ELR (cell line): ENCODE measurements at regions not wholly inside any gene's neighbourhood (a gene's known extent, or its start where the extent isn't known, plus 50 kb on each side); places are given as distances from the start of the nearest gene placed in this dataset.

Source experiments
- DNase-seq: peaks from one replicate; pipeline ENCODE4 v3.0.0-alpha.2; 2015; ENCODE audit warnings: low read depth

DNA sequence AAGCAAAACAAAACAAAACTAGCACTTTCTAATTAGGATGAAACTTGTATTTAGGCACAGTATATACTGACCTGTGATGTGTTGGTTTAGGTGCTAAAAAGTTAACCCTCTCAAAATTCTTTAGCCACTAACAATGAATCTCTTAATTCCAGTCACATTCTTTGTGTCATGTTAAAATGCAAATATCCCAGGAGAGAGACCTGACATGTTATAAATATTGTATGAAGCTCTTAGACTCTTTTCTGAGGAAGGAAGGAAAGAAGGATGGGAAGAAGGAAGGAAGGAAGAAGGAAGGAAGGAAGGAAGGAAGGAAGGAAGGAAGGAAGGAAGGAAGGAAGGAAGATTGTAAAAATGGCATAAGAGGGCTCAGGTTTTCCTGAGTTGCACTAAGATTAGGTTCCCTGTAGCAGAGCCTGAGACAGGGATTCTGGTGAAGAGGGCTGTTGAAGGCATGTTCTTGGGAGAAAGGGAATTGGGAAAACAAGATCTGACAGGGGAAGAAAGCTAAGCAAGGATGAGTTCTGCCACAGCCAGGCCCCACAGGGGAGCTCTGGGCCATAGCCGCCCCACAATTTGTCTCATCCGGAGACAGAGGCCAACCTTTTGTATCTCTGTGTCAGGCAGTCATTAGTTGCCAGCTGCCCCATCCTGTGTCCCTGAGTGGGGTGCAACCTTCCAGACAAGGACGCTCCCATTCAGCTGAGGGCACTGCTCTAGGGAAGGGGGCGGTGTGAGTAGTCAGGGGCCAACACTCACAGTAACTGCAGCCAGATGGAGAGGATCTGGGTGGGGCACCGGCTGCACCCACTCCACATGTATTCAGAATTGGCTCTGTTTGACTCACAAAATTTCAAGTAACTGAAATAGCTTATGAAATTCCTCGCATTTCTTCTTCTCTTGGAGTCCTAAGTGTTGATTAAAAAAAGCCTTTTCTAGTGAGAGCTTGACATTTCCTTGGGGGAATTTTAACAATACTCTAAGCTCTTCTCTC lies 189.3 kb upstream of the ARG1 start:
- no peak for DNase-seq

DNA sequence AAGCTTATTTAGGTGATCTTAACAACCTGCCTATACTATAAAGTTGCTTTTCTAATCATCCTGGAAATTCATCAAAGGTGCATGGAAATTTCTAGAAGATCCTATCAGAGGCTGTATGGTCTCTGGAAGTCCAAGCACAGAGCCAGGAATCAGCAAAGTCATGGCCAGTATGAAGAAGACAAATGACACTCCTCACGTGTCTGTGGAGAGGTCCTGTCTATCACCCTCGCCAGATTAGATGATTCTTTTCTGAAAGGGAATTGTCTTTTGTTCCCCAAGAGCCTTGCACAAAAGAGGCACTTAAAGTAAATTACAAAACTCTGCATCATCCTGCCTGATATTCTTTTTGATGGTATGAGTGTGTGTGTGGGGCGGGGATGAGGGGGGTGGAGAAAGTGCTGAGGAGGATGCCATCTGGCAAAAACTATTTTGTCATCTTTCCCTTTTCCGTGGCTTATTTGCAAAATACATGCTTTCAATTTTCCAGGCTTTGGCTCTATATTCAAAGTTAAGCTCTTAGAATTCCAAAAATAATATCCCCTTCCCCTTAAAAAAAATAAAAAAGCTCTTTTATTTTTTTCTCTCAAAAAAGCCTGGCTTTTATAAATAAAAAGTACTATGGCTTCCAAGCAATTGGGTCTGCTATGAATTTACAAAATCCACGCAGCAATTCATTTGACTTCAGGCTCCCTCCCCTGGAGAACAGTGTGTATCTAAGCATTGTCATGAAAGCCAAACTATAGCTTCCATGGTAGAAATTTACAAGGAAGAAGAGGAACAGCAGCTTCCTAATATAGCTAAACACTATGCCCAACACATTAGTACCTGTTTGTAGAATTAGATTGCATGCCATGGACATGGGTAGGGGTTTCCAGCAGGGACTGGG lies 185.2 kb upstream of the ARG1 start:
- no peak for DNase-seq

DNA sequence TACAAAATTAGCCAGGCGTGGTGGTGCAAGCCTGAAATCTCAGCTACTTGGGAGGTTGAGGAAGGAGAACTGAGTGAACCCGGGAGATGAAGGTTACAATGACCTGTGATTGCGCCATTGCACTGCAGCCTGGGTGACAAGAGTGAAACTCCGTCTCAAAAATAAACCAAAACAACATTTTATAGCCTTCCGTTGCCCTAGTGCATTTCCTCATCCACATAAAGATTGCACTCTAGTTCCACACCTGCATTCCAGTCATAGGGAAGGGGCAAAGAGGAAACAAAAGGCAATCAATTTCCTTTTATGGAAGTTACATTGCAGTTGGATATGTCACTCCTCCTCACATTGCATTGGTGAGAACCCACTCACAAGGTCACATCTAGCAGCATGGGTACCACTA lies 182.7 kb upstream of the ARG1 start:
- DNase-seq = no peak

DNA sequence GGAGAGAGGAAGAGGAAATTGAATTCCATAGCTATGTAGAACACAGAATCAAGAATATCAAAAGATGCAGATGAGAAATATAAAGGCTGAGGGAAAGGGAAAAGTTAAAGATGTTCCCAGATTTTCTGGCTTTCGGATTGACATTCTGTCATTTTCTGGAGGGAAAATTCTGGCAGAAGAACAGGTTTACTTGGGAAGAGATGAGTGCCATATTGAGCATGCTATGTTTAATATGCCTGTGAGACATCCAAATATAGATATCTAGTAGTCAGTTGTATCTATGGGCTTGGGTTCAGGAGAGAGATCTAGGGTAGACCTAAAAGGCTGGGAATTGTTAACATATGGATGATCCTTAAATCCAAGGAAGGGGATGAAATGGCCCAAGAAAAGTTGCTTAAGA lies 181.9 kb upstream of the ARG1 start:
- DNase-seq = no peak

DNA sequence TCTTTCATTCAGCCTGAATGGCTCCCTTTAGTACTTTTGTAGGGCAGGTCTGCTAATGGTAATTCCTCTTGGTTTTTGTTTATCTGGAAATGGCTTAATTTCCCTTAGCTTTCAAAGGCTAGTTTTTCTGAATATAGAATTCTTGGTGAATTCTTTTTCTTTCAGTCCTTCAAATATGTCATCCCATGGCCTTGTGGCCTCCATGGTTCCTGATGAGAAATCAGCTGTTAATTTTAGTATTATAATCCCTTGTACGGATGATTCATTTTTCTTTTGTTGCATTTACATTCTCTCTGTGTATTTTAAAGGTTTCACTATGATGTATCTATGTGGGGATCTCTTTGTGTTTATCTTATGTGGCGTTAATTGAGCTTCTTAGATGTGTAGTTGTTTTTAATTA lies 179.6 kb upstream of the ARG1 start:
- no peak for DNase-seq

DNA sequence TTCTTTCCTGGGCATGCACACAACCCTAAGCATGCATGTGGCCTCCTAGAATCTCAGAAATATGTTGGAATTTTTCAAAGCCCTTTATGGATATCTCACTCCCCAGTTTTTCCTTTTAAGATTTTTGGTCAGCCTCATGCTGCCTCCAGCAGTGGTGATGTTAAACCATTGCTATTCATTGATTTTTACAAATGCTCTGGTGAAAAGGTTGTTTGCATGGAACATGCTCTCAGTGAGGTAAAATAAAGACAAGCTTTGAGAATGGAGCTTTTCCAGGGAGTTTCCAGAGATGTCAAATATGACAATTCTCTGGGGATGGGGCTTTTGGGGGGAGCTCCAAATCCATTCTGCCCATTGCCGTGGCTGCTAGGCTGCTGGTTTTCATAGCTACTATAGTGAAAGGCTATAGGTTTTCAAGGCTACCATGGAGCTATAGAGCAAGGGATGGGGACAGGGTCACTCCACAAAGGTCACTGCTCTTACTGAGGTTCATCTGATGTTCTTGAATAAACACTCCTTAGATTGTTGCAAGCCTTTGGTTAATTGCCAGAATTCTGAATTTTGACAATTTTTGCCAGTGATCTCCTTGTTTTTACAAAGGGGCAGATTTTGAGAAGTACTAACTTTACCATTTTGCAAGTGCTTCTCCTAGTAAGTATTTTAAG lies 178.1 kb upstream of the ARG1 start:
- no peak for DNase-seq

DNA sequence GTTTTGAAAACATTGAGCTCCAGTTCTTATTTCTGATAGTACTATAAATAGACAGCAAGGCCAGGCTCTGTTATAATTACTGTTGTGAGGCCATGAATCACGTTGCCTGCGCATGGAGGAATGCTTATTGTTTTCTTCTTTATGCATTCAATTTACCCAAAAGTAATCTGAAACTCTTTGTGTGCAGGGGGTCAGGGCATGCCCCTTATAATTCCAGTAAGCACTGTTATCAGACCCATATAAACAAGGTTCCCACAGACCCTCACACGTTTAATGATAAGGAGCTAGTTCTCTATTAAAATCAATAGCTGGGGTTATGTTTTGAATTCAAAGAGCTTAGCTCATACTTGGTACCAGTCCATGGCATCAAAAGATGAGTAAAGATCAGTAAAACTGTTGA lies 174.8 kb upstream of the ARG1 start:
- DNase-seq = no peak

DNA sequence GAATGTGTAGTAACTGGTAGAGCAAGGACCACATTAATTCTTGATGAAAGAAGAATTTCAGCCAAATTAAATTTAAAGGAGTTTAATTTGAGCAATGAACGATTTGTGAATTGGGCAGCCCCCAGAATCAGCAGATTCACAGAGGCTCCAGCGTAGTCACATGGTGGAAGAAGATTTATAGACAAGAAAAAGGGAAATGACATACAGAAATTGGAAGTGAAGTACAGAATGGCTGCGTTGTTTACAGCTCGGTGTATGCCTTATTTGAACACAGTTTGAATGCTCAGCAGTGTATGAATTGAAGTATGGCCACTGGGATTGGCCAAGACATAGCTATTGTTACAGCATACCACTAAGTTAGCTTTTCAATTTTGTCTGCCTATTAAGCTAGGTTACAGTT lies 173.6 kb upstream of the ARG1 start:
- no peak for DNase-seq

DNA sequence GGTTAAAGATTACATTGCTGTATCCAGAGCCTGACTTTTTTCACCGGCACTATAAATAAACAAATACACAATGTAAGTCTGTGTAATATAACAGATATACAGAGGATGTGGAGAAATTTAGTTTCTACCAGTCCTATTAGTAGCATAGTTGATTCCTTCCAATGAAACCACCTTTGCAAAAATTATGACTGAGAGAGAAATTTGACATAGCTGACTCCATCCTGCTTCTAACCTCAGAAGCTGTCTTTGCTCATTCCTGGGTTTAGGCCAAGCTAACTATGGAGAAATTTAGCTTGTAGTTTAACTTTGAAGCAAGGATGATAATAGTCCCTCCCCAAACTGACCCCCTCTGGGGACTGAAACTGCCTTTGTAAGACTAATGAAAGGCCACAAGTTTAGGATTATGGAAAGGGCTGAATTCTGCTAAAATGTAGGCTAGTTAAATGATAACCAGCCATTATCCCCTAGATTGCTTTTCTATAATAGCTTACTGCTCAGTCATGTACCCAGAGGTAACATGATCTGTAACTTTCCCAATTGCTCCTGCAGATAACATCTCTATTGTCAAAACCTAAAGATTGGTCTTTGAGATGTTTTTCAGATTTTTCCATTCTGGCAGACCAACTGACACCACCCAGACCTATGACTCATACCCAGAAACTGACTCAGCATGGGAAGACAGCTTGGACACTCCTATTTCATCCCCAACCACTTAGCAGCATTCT lies 172.8 kb upstream of the ARG1 start:
- DNase-seq = peak; percentile 88

DNA sequence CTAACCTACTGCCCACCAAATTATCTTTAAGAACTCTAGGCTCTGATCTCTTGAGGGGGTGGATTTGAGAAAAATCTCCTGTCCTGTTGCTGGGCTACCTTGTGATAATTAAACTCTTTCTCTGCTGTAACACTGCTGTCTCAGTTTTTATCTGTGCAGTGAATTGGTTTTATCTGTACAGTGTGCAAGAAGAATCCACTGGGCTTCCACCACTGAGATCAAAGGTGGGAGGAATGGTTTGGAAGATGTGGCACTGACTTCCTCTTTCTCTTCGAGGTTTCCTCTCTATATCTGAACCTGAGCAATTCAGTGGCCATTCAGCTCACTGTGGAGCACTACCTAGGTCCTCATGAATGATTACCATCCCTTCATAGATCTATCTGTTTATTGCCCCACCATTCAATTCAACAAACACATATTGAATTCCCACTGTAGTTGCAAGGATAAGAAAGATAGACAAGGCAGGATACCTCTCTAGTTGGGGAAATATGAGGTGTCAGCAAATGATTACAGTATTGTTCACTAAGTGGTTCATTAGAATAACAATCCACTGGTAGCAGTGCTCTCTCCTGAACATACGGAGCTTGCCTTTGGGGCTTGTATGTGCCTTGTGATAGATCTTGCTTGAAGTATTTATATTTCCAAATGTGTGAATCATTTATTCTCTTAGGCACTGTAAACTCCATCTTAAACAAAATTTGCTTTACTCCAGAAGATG lies 172.1 kb upstream of the ARG1 start:
- no peak for DNase-seq

DNA sequence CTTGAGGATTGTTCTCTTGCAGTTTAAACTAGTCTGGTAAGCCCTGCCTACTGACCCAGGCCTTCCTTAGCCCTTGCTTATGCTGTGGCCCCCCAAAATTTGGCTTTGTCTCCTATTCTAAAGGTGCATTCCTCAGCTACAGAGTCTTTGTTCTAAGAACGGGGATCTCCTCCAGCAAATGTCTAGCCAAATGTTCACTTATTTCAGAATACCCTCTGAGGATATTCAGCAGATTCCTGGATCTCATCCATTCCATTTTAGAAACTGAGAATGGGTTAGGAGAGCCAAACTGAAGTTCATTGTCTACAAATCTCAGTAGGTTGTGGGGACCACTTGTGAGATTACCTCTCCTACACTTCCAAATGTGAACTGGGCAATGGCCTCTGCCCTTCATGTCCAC lies 164.2 kb upstream of the ARG1 start:
- DNase-seq = no peak

DNA sequence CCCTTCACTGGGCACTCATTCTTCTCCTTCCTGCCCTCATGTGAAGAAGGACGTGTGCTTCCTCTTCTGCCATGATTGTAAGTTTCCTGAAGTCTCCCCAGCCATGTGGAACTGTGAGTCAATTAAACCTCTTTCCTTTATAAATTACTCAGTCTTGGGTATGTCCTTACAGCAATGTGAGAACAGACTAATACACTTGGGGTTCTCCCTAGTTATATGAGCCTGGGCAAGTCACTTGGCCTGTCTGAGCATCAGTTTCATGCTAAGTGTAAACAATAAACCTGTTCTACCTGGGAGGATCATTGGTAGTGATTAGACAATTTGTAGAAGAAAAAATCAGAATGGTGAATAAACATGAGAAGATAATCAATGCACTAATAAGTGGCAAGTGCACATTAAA lies 162.2 kb upstream of the ARG1 start:
- no peak for DNase-seq

DNA sequence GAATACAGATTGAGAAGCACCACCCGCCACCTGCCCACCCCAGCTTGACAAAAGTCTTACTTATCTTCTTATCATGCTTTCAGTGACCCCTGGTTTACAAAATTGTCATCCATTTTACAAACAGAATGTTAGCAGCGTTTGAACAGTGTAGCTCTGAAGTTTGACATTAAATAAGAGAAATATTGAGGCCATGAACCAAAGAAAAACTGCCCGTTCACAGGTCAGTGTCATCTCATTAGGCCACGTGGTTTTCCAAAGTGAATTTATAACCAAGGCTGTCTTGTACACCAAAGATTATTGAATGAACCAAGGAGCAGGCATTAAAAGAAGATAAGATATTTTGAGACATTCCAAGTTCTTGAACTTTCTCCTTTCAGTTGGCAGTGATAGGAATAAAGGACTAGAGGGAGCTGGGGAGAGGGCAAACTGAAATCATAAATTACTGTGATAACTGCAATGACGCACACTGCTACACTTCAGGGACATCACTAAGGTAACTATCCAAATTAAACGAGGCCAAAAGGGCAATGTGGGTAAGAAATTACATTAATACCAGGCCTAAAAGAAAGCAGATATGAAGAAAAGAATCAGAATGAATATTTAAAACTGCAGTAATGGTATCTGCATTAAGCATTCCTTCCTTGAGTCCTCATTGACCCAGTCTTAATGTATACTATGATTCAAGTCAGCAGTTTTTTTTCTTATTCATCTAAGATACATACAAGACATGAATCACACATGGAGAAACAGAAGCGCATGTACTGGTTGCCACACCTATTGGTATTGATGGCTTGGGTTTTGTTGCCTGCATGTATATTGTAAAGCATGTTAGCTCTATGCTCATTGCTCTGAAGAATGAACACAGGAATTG lies 159.8 kb upstream of the ARG1 start:
- no peak for DNase-seq

DNA sequence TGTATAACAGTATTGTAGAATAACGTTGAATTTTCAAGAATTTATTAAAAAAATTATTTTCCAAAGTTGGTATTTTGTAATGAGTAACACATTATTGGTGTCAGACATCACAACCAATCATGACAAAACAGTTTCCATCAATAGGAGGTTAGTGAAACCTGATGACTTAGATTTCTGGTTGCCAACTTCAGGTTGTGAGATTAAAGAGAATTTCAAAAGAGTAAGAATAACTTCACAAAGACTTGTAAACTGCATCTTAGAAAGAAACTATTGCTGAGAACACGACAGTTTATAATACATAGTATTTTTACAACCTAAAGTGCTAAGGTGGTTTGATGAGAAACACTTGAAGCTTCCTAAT lies 159.2 kb upstream of the ARG1 start:
- no peak for DNase-seq

DNA sequence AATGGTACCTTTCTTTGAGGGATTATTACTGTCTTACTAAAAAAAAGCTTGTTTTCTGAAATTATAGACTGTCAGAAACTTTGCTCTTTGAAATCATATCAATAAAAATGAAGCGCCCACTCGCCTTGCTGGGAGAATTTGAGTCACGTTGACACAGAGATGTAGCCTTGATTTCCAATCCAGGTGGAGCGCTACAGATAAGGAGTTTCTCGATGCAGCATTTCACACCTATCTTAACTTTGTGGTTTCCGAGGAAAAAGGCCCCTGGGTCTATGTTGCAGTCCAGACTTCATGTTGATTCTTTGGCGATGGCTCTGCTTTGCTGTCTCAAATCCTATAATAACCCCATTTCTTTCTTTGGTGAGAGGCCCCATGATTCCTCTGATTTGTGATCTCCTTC lies 158.1 kb upstream of the ARG1 start:
- DNase-seq = no peak

DNA sequence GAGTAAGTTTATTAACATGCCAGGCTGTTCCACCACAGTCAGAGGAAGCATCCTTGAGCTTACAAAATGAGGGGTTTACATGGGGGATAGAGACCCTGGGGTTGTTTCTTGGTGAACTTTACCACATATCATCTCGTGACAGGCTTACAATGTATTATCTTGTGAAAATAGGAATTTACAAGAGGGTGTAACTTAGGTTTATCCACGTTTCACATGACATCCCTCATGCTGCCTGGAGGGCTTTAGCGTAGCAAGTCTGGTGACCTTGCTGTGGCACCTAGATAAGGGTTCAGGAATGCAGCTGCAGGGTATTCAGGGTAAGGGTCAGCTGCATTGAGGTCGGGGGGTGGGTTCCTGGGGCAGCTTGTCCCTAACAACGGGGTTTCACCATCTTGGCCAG lies 154.6 kb upstream of the ARG1 start:
- DNase-seq = no peak

DNA sequence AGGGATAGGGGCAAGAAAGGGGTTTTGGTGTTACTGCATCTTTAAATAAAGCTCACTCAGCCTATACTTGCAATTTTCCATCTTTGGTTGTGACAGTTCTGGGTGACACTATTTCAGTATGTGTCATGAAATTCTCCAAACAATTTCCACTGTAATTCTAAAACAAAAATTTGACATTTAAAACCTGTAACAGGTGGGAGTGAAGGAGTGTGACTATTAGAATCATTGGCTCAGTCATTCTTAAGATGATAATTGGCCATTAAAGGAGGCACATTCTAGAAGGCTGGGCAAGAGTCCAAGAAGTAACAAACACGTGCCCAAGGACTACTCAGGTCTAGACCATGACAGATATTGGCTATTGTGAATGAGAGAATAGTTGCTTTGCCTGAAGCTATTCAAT lies 153.3 kb upstream of the ARG1 start:
- DNase-seq = no peak

DNA sequence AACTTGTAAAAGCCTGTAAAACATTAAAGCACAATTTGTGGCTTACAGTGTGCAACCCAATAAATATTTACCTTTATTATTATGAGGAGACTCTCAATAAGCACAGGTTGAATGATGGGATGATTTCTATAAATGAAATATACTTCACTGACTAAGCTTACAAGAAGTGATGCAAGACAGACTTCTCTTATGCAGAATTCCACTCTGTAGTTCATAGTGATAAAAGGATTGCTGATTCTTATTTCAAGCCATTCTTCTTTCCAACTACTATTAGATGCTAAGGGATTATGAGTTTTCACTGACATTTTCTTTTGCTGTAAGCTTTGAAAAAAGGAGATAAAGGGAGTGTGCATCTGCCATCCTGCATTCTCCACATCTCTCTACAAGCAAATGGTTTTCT lies 149.0 kb upstream of the ARG1 start:
- no peak for DNase-seq

DNA sequence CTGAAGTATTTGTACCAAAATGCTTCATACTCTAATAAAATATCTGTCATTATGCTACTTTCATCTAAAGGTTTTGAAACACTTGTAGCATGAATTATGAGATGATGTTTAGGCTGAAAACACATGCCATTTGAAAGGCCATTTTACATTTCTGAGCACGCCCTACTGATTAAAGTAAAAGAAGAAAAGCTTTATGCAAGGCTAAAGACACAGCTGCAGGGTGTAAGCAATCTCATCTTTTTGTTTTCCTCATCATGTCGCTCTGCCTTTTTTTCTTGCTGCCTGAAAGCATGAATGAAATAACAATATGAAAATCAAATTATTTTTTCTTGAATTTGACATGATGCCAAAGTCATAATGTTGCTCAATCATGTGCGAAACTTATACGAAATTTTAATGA lies 148.6 kb upstream of the ARG1 start:
- no peak for DNase-seq

DNA sequence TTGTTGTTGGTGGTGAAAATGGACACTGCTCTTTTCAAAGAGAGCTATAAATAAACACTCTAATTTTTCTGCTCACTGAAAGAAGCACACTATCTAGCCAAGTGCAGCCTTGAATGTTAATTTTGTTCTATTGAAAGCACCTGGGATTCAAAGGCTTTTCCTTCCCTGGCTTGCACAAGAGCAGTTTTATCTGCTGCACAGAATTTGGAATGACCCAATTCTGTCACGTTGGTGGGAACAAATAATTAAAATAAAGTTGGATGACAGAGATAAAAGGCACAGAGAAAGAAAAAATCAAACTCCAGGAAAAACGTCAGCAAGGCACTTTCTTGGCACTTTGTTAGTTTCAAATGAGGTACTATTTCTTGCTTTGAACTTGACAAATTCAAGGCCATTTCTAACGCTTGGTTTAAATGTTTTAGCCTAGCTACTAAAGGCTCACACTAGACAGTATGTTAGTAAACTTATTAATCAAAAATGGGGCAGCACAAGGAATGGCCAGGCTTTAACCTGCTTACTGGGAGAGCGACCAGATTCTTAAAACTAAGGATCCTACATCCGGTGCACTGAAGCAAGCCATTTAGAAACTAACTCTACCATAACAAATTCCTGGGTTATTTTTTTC lies 145.5 kb upstream of the ARG1 start:
- no peak for DNase-seq
